Hematopoietic multipotent progenitor cell (in vitro differentiated cells): ENCODE measurements at regions not wholly inside any gene's neighbourhood (a gene's known extent, or its start where the extent isn't known, plus 50 kb on each side); places are given as distances from the start of the nearest gene placed in this dataset.
"Not testable (repeated sequence)": the region's sequence is repeated elsewhere in the genome, so short reads cannot be mapped to it uniquely, and the experiment has no call there.

Source experiments
- DNase-seq, 3 donors: peaks; one replicate each; pipeline ENCODE4 v3.0.0-alpha.2; 2011 to 2015; ENCODE audit warnings: low read depth in 2 of 3, low spot score in 2 of 3

DNA sequence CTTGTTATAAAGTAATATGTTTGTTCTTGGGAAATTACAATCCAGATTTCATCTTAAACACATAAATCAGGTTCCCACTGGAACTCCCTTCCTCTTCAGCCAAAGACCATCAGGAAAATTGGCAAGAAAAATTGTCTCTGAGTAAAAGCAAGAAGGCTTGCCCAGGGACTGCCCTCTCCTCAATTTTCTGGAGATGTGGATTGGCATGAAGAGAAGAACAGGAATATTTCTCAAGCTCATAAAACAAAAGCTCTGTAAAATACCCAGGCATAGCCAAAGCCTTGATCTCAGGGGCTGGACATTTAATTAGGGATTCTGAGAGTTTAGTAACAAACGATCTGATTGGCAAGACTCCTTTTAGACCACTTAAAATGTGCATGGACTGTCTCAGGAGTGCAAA, 223.4 kb downstream of the ZNF608 start:
- no peak for DNase-seq

DNA sequence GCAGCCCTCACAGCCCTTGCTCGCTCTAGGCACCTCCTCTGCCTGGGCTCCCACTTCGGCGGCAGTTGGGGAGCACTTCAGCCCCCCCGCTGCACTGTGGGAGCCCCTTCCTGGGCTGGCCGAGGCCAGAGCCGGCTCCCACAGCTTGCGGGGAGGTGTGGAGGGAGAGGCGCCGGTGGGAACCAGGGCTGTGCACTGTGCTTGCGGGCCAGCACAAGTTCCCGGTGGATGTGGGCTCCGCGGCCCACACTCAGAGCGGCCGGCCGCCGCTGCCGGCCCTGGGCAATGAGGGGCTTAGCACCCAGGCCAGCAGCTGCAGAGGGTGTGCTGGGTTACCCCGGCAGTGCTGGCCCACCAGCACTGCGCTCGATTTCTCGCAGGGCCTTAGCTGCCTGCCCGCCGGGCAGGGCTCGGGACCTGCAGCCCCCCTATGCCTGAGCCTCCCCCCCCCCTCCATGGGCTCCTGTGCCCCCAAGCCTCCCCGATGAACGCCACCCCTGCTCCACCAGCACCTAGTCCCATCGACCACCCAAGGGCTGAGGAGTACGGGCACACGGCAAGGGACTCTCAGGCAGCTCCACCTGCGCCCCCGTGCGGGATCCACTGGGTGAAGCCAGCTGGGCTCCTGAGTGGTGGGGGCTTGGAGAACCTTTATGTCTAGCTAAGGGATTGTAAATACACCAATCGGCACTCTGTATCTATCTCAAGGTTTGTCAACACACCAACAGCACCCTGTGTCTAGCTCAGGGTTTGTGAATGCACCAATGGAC, 224.8 kb downstream of the ZNF608 start:
- DNase-seq: no peak

GRCh38 chr5:124519396-124519795, 227.0 kb downstream of the ZNF608 start:
- peak in 2 of 3 donors; percentile 40 to 79 for DNase-seq

DNA sequence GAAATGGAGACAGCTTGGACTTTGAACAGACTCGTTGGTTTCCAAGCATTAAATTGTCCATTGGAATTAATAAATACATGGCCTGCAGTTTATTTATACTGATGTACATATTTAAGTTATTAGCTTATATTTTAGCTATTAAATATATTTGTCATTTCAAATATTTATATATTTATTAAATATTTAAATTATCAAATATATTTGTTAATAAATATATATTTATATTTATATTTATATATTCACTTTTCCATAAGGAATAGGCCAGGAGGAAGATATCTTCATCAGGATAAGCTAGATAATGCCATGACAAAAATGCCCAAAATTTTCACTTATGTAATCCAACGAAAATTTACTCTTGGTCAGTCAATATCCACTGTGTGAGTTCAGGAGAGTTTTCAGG, 229.9 kb downstream of the ZNF608 start:
- DNase-seq: no peak

DNA sequence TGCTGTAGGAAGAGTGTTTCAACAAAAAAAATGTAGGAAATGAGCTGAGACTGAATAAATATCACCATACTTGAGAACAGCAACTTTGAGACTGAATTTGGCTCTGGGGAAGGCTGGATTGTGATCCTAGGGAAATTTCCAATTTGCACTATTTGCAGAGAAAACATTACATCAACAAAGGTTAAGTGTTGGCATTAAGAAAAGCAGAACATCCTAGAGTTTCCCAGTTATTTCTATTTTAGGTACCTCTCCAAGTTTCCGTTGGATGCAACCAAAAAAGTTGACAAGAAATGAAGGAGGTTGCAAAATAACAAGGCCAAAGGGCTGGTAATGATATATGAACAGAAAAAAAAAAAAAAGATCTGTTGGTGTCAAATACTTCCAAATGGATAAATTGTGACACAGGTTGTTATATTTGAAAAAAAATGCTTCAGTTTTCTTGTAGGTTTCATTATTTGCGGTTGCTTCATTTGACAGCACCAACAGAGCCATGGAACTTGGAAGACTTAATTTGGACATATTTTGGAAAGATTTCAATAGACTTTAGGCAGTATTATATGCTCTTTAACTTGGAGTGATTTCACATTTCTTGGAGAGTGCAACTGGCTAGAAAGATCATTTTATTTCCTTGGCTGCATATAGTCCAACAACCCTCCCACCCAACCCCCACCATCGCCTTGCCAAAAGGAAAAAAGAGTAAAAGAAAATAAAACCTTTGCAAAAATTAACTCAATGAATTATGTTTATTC, 230.8 kb downstream of the ZNF608 start:
- no peak for DNase-seq

DNA sequence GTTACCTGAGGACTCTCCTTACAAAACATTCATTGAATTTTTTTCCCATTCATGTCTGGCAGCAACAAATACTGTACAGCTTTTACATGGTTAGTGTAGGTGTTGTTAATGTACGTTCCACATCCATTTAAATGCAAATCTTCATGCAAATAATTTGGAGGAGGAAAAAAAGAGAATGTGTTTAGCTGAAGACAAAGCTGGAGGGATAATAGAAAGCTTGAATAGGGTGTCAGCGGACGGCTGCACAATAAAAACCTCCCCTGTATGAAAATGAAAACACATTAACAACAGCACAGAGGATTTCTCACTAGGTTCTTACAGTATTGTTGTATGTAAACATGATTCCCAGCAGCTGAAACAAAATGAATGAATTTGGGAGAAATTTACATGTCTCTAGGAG, 231.5 kb downstream of the ZNF608 start:
- DNase-seq: no peak

- no peak for DNase-seq
These were observed 233.3 kb downstream of the ZNF608 start for GRCh38 chr5:124512952-124513632.

GRCh38 chr5:124512236-124512635, 234.2 kb downstream of the ZNF608 start:
- DNase-seq: no peak

GRCh38 chr5:124511791-124512190, 234.6 kb downstream of the ZNF608 start:
- DNase-seq: no peak

DNA sequence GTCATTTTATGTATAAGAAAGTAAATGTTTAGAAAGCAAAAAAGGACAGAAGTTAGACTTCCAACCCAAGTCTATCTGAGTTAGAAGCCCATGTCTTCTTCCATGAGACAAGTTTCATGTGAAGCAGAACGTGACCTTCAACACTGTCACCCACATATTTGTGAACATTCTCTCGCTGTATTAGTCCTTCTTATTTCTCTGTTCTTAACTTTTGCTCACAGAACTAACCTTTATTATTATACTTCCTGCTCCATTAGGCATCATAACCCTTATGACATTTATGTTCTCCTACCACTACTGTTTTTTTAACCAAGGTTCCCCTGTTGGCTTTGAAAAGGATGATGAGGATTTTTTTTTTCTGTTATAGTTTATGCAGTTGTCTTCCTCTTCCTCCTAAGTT, 238.8 kb downstream of the ZNF608 start:
- DNase-seq: no peak

GRCh38 chr5:124504081-124504916, 242.1 kb downstream of the ZNF608 start:
- DNase-seq: no peak

- DNase-seq: no peak
These were observed 243.9 kb downstream of the ZNF608 start for GRCh38 chr5:124502551-124502950.

- not testable (repeated sequence) for DNase-seq
These were observed 246.6 kb downstream of the ZNF608 start for GRCh38 chr5:124499818-124500217.

DNA sequence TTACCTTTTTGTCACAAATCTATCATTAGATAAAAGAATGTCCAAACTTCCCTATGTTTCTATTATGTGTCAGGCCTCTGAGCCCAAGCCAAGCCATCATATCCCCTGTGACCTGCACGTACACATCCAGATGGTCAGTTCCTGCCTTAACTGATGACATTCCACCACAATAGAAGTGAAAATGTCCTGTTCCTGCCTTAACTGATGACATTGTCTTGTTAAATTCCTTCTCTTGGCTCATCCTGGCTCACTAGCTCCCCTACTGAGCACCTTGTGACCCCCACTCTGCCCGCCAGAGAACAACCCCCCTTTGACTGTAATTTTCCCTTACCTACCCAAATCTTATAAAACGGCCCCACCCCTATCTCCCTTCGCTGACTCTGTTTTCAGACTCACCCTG, 249.5 kb downstream of the ZNF608 start:
- not testable (repeated sequence) for DNase-seq

DNA sequence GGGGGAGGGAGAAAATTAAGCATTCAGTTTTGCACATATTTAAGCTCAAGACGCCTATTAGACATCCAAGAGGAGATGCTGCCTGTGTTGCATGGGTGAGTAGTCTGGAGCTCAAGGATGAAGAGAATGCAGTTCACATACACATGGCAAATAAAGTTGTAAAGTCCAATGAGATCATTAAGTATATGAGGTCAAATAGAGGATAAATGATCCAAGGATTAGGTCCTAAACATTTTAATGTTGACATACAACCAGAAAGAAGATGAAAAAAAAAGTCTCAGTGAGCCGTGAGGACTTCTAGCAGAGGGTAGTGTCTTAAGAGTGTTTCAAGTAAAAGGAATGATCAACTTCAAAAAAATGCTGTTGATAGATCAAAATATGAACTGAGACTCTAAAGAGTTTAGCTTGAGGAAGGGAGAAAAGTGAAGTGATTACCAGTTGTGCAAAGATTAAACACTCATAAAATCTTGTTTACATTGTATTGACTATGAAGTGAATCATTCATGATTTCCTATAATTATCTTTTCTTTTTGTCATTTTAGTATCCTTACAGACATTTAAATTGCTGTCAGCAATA, 251.8 kb downstream of the ZNF608 start:
- DNase-seq: no peak

DNA sequence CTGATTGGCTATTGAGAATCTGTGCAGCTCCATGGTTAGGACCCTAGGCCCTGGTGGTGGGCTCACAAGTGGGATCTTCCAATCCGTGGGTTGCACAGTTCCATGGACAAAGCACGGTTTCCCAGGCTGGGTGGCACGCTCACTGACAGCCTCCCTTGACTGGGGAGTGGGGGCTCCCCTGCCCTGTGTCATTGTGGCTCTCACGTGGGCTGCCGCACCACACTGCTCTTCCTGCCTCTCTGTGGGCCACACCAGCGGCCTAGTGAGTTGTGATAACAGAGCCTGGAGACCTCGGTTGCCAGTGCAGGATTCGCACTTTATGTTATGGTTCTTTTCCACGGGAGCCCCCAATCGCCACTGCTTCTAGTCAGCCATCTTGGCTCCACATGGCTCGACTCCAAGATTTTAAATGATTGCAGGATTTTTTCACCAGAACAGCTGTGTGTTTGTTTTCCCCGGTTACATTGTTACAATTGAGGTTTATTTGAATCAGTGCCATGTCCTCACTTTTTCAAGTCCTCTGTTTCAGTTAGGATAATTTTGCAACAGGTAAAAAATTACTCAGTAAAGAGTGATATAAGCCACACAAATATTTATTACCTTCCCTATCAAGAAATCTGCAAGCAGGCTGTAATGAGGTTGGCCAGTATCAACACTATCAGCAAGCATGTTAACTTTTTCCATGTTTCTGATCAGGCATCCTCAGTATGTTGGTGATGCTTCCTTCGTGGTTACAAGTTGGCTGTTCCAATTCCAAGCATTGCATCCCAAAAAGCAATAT, 253.8 kb downstream of the ZNF608 start:
- DNase-seq: no peak

GRCh38 chr5:124490315-124490714, 256.1 kb downstream of the ZNF608 start:
- DNase-seq: not testable (repeated sequence)

GRCh38 chr5:124481419-124481818, 265.0 kb downstream of the ZNF608 start:
- DNase-seq: no peak

DNA sequence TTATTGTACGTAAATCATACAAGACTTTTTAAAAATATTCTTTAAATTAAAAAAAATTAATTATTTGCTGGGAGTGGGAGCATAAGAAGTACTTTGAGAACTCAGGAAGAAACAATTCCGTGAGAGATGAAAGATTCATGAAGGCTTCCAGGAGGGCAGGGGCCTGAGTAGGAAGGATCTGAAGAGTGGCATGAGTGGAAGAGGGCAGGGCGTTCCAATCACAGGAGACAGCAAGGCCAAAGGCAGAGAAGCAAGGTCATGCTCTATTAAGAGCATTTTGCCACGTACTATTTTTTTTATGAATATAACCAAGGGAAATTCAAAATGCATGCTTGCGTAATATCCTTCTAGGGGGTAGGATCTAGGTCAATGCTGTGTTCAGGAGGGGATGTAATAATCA, 265.5 kb downstream of the ZNF608 start:
- no peak for DNase-seq

DNA sequence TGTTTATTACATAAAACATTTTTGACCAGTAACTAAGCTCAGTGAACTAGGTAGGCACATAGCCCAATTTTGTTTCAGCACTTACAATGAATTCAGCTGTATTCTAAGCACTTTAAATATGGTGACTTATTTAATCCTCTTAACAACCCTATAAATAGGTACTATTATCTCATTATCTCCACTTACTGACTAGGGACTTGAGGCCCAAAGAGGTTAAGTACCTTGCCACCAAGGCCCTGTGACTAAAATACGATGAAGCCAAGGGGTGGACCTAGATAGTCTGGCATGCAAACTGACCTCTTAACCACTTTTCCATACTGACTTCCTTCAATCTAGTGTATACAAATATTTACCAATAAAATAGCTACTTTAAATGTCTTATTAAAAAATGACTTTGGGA, 266.4 kb downstream of the ZNF608 start:
- no peak for DNase-seq
